ENCODE measurements at regions not wholly inside any gene's neighbourhood (a gene's known extent, or its start where the extent isn't known, plus 50 kb on each side); places are given as distances from the start of the nearest gene placed in this dataset.
A peak's percentile ranks its signal among the peaks of the same experiment; 100 is the strongest.

DNA sequence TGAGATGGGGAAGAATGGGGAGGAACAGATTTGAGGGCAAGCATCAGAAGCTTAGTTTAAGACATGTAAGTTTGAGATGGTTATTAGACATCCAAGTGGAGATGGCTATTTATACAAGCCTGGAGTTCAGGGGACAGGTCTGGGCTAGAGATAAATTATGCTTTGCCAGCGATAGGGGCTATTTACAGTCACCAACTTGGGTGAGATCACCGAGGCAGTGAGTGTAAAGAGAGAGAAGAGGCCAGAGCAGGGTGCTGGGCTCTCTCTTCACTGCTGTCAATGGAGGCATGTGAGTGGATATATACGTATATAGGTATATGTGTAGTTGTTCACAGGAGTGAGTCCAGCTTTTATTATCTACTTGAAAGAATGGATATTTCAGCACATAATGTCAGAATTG lies 81.0 kb downstream of the QPCT start:
- DNase-seq, result no peak

DNA sequence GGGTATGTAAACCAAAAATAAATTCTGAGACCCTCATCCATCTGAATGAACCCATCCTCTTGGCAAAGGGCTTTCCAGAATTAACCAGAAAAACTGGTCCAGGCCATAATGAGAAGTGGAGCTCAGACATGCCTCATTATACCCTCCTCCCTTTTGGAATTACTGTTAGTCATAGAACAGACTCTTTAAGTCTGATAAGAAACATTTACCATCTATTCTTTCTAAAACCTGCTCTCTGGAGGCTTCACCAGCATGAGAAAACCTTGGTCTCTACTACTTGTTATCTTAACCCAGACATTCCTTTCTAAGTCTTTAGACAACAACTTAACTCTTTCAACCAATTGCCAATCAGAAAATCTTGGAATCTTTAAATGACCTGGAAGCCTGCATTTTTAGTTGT lies 82.8 kb downstream of the QPCT start:
- DNase-seq, result no peak

GRCh38 chr2:37436323-37436722 lies 91.9 kb downstream of the QPCT start:
- DNase-seq, result no peak

GRCh38 chr2:37439131-37439642 lies 94.8 kb downstream of the QPCT start:
- no peak for DNase-seq

DNA sequence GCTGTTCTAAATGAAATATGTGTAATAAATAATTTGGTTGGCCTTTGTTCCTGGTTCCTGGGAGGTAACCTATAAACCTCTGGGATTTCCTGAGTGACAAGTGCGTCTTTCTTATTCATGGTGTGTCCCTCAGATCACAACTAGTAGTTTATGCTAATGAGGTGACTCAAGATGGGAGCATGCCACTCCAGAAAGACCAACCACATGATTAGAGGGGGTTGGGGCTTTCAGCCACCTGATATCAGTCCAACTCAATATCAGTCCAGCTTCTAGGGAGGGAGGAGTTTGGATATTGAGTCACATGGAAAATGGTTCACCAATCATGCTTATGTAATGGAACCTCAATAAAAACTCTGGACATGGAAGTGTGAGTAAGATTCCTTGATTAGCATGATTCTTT lies 96.6 kb downstream of the QPCT start:
- no peak for DNase-seq

DNA sequence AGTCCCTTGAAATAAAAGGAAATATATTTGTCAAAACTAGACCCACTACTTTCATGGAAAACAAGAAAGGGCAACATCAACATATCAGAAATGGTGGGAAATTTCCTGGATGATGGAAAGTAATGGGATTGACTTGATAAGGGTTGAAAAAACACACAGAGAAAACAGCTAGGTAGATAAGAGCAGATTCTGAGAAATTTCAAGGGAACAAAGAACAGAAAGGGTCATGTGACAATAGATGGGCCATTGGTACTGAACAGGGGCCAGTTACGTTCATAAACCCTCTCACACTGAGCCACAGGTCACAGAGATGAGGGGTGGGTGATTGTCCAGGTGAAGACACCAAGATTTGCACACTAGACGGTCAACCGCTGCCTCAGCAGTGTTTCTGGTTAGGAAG lies 98.7 kb downstream of the QPCT start:
- DNase-seq, result no peak

GRCh38 chr2:37447446-37447845 lies 103.0 kb downstream of the QPCT start:
- DNase-seq, result no peak

GRCh38 chr2:37448342-37449120 lies 104.1 kb downstream of the QPCT start:
- DNase-seq, result no peak

DNA sequence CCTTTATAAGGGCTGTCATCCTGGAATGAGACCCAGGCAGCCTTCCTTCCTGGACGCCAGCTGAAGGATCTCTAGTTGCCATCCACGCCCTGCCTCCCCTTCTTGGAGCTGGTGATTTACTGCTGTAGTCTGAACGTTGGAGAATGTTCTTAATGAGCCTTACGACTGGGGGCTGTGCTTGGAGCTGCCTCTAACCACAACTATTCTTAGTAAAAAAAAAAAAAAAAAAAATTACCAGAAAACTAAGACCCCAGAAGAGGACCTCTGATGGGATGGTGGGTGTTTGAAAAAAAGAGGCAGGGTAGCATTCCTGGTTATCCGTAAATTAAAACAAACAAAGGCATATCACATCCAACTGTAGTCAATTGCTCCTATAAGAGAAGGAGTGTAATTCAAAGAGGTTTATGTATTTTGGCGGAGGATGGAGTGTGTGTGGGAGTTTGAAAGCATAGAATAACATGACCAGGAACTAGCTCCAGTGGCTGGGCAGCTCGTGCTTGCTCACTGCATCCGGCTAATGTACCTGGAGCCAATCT lies 105.4 kb downstream of the QPCT start:
- no peak for DNase-seq

DNA sequence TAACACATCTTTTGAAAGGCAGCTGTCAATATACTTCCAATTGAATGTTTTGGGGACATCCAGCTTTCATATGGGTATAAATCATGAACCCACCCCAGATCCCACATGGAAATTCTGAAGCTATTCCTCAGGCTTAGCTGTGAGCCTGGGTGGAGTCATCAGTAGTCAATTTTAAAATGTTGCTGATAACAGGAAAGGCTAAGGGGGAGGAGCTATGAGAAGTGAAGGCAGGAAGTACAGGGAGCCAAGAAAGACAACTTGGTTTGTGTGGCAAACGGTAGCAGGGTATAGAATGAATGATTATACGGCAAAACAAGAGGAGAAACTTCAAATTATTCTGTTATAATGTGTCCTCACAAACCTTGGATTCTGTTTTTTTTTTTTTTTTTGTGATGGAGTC lies 108.6 kb downstream of the QPCT start:
- no peak for DNase-seq

DNA sequence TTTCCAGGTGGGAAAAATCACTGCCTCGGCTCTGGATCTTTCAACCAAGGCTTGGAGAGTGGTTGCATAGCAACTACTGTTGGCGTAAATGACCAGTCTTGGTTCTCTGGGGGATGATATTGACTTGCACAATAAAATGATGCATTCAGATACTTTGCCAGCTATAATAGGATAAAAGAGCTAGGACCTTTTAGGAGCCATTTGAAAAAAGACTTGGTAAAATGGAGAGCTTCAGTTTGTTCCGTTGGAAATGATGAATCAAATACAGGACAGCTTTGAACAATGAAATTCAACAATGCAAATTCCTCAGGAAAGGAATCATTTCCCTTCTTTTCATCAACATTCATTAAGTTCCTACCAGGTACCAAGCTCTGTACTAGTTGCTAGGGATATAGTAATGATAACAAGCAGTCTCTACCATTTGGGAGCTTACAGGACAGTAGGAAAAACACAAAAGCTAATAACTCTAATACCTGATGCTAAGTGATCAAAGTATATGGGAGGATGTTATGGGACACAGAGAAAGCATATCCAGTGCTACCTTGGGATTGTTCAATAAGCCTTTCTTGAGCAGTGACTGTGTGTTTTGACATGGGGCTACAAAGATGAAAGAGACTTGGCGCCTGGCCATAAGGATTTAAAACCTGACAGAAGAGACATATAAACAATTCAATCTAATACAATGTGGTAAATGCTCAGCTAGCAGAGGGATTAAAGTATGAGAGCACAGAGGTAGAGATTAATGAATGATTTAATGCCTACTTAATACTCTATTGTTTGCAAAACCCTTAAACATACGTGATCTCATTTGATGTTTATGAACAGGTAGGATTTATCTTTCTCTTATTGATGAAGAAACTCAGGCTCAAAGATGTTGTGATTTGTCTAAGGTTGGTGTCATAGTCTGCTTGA lies 110.7 kb downstream of the QPCT start:
- DNase-seq, result no peak

DNA sequence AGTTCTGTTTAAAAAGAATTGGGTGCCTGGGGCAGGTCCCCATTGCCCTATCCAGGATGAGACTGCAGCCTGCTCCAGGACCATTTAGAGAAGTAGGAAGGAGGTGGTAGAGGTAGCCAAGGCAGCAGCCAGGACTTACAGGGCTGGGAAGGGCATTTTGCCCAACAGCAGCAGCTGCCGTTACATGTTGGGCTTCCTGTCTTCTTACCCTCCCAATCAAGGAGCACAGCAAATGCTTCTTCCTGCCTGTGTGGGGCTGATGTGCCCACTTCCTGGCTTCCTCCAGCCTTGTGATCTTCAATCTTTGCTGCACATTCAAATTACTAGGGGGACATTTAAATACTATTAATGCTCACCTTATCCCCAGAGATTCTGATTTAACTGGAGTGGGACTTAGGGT lies 112.0 kb downstream of the QPCT start:
- DNase-seq, result peak; percentile 10 to 17

DNA sequence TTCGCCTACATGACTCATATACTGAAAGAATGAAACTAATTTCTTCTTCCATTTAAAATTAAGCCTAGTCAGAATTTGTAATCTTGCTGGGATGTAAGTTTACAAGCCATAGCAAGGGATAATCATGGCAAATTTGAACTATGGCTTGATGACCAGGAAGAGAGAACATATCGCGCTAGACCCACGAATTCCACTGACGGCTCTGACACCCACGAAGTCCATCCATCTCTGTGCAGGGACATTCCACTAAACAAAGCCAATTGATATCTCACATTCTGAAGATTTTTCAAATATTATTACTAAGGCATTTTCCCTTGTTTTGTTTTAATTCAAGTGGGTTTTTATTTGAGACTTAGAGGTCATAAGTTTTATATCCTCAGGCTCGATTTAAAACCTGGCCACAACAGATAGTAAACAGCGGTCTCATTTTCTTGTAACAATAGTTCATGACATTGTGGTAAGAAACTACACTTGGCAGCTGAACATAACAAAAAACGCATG lies 113.0 kb downstream of the QPCT start:
- DNase-seq, result no peak

DNA sequence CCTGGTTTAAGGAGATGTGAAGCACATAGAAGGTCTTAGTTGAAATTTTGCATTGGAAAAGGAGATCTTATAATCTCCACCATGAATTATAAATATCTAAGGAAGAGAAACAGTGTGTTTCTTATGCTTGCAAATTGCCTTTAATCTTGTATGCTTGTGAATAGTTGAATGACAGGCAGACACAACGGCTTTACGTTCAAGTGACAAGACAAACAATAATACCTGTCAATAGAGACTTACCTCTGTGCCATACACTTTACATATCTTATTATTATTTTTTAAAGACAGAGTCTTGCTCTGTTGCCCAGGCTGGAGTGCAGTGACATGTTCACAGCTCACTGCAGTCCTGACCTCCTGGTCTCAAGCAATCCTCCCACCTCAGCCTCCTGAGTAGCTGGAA lies 113.7 kb downstream of the QPCT start:
- DNase-seq, result no peak

DNA sequence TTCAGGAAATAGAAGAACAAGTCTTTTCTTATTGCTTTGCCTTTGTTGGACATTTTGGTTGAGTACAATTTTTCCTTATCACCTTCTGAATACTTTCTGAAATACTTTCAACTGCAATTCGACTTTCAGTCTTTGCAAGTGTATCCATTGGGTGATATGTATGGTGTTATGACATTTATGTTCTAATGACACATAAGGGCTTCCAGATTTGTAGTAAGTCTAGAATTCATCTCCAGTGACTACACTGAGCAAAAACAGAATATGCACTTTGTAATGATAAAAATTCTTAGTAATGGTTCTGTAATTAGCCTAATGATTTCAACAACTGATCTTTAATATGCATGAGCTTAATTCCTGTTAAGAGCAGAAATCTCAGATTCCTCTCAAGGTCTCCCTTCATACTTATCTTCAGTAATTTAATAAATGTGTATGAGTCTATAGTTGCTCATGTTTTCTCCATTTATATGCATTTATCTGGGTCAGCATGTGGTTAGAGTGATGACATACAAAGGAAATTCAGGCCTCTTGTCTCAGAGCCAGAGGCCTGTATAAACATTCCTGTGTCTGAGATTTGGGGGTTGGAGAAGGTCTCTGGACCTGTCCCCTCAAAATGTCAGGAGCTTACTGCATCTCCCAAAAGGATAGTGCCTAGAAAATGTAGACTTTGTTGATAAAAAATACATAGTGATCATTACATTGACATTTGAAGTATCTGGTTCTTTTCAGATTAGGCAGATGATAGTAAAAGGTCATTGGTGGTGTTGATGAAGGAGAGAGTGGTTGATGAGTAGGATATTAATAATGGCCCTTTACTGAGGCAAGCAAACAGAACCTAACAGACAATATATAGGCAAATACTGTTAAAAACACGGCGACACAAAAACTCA lies 114.9 kb downstream of the QPCT start:
- DNase-seq, result no peak

- DNase-seq, result no peak
These were observed 116.4 kb downstream of the QPCT start for GRCh38 chr2:37460896-37461229.

DNA sequence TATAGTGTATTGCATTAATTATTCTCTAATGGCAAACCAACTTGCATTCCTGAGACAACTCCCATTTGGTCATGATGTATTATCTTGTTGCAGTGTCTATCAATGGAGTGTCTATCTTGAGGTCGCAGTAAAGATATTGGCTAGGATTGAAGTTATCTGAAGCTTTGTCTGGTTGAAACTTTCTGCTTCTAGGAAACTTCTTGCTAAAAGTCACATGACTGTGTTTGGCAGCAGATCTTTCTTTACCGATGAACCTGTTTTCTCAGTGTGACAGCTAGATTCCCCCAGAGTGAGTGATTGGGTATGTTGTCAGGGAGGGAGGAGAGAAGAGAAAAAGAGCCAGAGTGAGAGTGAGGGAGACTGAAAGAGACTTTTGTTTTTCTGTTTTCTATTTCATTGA lies 119.6 kb downstream of the QPCT start:
- DNase-seq, result no peak

DNA sequence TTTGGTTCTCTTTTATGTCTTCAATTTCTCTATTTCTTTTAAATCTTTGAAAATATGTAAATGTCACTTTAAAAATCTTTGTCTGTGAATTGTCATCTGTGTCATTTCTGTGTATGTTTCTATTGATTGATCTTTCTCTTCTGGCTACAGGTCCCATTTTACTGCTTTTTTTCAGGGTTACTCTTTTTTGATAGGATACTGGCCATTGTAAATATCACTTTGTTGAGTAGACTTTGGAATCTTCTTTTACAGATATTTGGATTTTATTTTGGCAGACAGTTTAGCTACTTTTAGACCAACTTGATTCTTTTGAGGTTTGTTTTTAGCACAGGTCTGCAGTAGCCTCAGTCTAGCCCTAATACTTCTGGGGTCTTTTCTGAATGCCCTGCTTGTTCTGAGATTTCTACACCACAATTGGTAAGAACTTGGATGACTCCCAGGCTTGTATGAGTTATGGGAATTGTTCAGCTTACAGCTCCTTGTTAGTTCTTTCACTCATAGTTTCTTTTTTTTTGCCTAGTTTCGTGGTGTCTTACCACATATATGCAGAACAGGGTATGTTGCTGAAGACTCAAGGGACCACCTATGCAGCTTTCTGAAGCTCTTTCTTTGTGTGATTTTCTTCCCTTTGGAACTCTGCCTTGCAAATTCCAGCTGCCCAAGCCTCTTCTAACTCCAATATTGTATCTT lies 122.2 kb downstream of the QPCT start:
- no peak for DNase-seq

DNA sequence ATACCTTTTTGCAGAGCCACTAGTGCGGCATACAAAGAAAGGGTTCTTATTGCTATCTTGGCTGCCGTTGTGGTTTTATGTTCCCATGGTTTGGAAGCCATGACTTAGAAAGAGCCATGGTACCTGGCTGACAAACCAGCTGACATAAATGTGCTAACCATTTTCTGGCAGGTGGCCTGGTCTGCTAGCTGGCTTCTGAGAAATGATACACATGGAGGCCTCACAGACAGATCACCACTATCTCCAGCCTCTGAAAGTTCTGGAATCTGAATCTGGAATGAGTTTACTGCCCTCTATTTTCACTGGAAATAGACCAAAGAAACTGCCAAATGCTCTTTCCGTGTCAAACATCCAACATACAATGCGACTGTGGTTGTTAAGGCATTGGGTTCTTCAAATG lies 123.7 kb downstream of the QPCT start:
- DNase-seq, result no peak

DNA sequence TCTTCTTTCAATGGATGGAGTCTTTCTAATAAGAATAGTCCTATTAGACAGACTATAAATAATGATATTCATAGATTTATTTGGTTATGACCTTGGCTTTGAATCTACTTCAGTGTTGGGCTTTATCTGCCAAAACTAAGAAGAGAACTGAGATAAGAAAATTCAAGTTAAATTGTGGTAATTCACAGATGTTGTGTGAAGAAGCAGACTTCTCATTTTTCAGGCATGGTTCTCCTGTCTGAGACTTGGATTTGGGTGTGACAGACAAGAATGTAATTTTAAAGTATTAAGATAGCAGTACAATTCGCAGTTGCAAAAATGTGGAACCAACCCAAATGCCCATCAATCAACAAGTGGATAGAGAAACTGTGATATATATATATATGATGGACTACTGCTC lies 124.7 kb downstream of the QPCT start:
- no peak for DNase-seq

DNA sequence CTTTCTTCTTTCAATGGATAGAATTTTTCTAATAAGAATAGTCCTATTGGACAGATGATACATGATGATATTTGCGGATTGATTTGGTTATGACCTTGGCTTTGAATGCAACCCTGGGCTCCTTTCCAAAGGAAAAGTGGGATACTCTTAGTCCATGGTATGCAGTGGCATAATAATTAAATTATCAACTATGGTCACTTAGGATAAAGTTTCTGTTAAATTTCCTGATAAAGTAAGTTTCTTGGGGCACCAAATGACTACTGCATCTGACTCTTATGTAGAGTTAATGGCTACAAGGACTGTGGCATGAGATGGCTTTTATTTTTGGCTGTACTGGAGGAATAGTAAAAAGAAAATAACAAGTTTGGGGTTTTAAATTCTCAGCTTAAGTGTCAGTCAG lies 126.7 kb downstream of the QPCT start:
- no peak for DNase-seq

GRCh38 chr2:37471994-37472393 lies 127.6 kb downstream of the QPCT start:
- DNase-seq, result no peak

Data from activated CD4-positive, alpha-beta T cell treated with anti-CD3 and anti-CD28 coated beads, Interleukin-2, amount 50 U/mL, for 48 hours (primary cell).